Ovary (tissue), 3 donors: ENCODE measurements at regions not wholly inside any gene's neighbourhood (a gene's known extent, or its start where the extent isn't known, plus 50 kb on each side); places are given as distances from the start of the nearest gene placed in this dataset.
"Not testable (repeated sequence)": the region's sequence is repeated elsewhere in the genome, so short reads cannot be mapped to it uniquely, and the experiment has no call there.

Source experiments
- POLR2A ChIP-seq: fragments of 450-650 bp; IDR thresholded peaks from one replicate; pipeline ENCODE4 v1.6.1; 2017; ENCODE audit warnings: antibody characterized with exemption, mild to moderate bottlenecking, moderate library complexity
- TF ChIP-seq, protein P1 (sequence below), 3 donors: fragments of 450-650 bp in 2 of 3; fragments of 200-600 bp in 1 of 3; IDR thresholded peaks; one replicate each; pipeline versions ENCODE4 v1.5.1 to v1.8.0; 2016 to 2022; ENCODE audit warnings: antibody characterized with exemption in 3 of 3, mild to moderate bottlenecking in 1 of 3
- donor health status: DM: no; HTN: no; CAD: no.

DNA sequence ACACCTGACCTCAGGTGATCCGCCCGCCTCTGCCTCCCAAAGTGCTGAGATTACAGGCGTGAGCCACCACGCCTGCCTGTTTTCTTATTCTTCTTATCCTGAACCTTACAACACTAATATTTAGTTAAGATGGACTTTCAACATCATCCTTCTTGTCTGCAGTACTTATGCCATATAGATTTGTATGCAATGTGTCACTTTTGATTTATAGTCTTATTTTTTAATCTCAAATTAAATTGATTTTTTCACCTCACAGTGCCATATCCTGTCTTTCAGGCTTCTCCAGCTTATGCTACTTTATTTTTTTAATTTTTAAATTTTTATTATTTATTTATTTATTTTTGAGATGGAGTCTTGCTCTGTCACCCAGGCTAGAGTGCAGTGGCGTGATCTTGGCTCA lies 149.6 kb downstream of the TFAP2B start:
- TF ChIP-seq POLR2A, result not testable (repeated sequence)
- TF ChIP-seq, protein P1, sequence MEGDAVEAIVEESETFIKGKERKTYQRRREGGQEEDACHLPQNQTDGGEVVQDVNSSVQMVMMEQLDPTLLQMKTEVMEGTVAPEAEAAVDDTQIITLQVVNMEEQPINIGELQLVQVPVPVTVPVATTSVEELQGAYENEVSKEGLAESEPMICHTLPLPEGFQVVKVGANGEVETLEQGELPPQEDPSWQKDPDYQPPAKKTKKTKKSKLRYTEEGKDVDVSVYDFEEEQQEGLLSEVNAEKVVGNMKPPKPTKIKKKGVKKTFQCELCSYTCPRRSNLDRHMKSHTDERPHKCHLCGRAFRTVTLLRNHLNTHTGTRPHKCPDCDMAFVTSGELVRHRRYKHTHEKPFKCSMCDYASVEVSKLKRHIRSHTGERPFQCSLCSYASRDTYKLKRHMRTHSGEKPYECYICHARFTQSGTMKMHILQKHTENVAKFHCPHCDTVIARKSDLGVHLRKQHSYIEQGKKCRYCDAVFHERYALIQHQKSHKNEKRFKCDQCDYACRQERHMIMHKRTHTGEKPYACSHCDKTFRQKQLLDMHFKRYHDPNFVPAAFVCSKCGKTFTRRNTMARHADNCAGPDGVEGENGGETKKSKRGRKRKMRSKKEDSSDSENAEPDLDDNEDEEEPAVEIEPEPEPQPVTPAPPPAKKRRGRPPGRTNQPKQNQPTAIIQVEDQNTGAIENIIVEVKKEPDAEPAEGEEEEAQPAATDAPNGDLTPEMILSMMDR (IDR thresholded peaks at IDR 0.05), result not testable (repeated sequence)
